IPS-20b (cell line): ENCODE measurements at regions not wholly inside any gene's neighbourhood (a gene's known extent, or its start where the extent isn't known, plus 50 kb on each side); places are given as distances from the start of the nearest gene placed in this dataset.
A peak's percentile ranks its signal among the peaks of the same experiment; 100 is the strongest.

Source experiments
- H3K27ac ChIP-seq: one replicate; pipeline ENCODE4 v1.5.1; 2013; ENCODE audit warnings: low read length
- H3K27me3 ChIP-seq: 2 replicates; pipeline ENCODE4 v1.6.1; 2013; ENCODE audit warnings: mild to moderate bottlenecking, low read length, inconsistent platforms; ENCODE audit not compliant: insufficient read depth
- H3K36me3 ChIP-seq: 2 replicates; pipeline ENCODE4 v1.6.1; 2013; ENCODE audit warnings: low read depth, mild to moderate bottlenecking, inconsistent platforms, low read length, moderate library complexity; ENCODE audit not compliant: insufficient read depth
- H3K4me1 ChIP-seq: 2 replicates; pipeline ENCODE4 v1.6.1; 2013; ENCODE audit warnings: mild to moderate bottlenecking, control low read depth, inconsistent platforms, low read length, moderate library complexity; ENCODE audit not compliant: insufficient read depth
- H3K4me3 ChIP-seq: 2 replicates; pipeline ENCODE4 v1.5.1; 2013; ENCODE audit warnings: mild to moderate bottlenecking, low read length, inconsistent platforms
- H3K9ac ChIP-seq: 2 replicates; pipeline ENCODE4 v1.6.1; 2013; ENCODE audit warnings: low read depth, mild to moderate bottlenecking, inconsistent platforms, low read length, moderate library complexity
- H3K9me3 ChIP-seq: 2 replicates; pipeline ENCODE4 v1.6.1; 2013; ENCODE audit warnings: mild to moderate bottlenecking, low read depth, low read length, inconsistent platforms; ENCODE audit not compliant: insufficient read depth

GRCh38 chr6:167426651-167427050 is 101.8 kb downstream of the TTLL2 start:
- no peak overlapping the region for H3K9ac ChIP-seq
- H3K4me1 ChIP-seq = no peaks in the 10 kb centered on the region

GRCh38 chr6:167428664-167429333 is 103.9 kb downstream of the TTLL2 start:
- Histone ChIP-seq H3K4me3 (no peak overlapping the region), H3K9me3 (no peaks in the 10 kb centered on the region)

More at GRCh38 chr6:167426651-167427050, 101.8 kb downstream of the TTLL2 start:
- no peak overlapping the region for H3K4me3 ChIP-seq
- no peaks in the 10 kb centered on the region for H3K27me3 ChIP-seq
- no peaks in the 10 kb centered on the region for H3K36me3 ChIP-seq
- H3K27ac ChIP-seq = no peak overlapping the region
- no peaks in the 10 kb centered on the region for H3K9me3 ChIP-seq

GRCh38 chr6:167429353-167429752 is 104.5 kb downstream of the TTLL2 start:
- Histone ChIP-seq H3K4me3 (no peak overlapping the region), H3K9me3 (no peaks in the 10 kb centered on the region), H3K27ac (no peak overlapping the region), H3K4me1 (no peaks in the 10 kb centered on the region), H3K9ac (no peak overlapping the region), H3K36me3 (no peaks in the 10 kb centered on the region), H3K27me3 (no peaks in the 10 kb centered on the region)

More at GRCh38 chr6:167428664-167429333, 103.9 kb downstream of the TTLL2 start:
- Histone ChIP-seq H3K27ac (no peak overlapping the region), H3K4me1 (no peaks in the 10 kb centered on the region), H3K36me3 (no peaks in the 10 kb centered on the region), H3K27me3 (no peaks in the 10 kb centered on the region), H3K9ac (no peak overlapping the region)

GRCh38 chr6:167435209-167435728 is 110.4 kb downstream of the TTLL2 start:
- Histone ChIP-seq H3K27ac (no peak overlapping the region), H3K9me3 (peaks cover 3% of the 10 kb centered on the region; the same call in 1 of the 2 replicates), H3K36me3 (no peaks in the 10 kb centered on the region), H3K27me3 (no peaks in the 10 kb centered on the region), H3K4me1 (peaks cover 6% of the 10 kb centered on the region; the same call in 1 of the 2 replicates), H3K9ac (no peak overlapping the region), H3K4me3 (no peak overlapping the region)

- no peaks in the 10 kb centered on the region for H3K36me3 ChIP-seq
- peaks cover 16% of the 10 kb centered on the region for H3K4me1 ChIP-seq
- no peak overlapping the region for H3K9ac ChIP-seq
- no peaks in the 10 kb centered on the region for H3K27me3 ChIP-seq
- no peak overlapping the region for H3K4me3 ChIP-seq
- H3K9me3 ChIP-seq = peaks cover 3% of the 10 kb centered on the region; the same call in 1 of the 2 replicates
- H3K27ac ChIP-seq = no peak overlapping the region
Observed at GRCh38 chr6:167437888-167438484, 113.1 kb downstream of the TTLL2 start.

GRCh38 chr6:167441715-167442206 is 116.9 kb downstream of the TTLL2 start:
- H3K4me3 ChIP-seq = peak overlapping the region; percentile 40; the same call in 1 of the 2 replicates
- H3K9ac ChIP-seq = peak overlapping the region; percentile 69
- peaks cover 33% of the 10 kb centered on the region for H3K4me1 ChIP-seq
- H3K27me3 ChIP-seq = no peaks in the 10 kb centered on the region
- H3K27ac ChIP-seq = peak overlapping the region; percentile 82
- H3K36me3 ChIP-seq = no peaks in the 10 kb centered on the region
- peaks cover 3% of the 10 kb centered on the region; the same call in 1 of the 2 replicates for H3K9me3 ChIP-seq

GRCh38 chr6:167442245-167442644 is 117.4 kb downstream of the TTLL2 start:
- Histone ChIP-seq H3K4me3 (peak overlapping the region; percentile 40; the same call in 1 of the 2 replicates), H3K9ac (peak overlapping the region; percentile 74), H3K4me1 (peaks cover 33% of the 10 kb centered on the region), H3K36me3 (no peaks in the 10 kb centered on the region), H3K9me3 (peaks cover 3% of the 10 kb centered on the region; the same call in 1 of the 2 replicates), H3K27ac (peak overlapping the region; percentile 82), H3K27me3 (no peaks in the 10 kb centered on the region)

GRCh38 chr6:167442796-167443680 is 118.2 kb downstream of the TTLL2 start:
- H3K9me3 ChIP-seq = peaks cover 3% of the 10 kb centered on the region; the same call in 1 of the 2 replicates
- no peaks in the 10 kb centered on the region for H3K36me3 ChIP-seq
- peak overlapping the region; percentile 74 for H3K9ac ChIP-seq
- no peaks in the 10 kb centered on the region for H3K27me3 ChIP-seq
- peaks cover 33% of the 10 kb centered on the region for H3K4me1 ChIP-seq
- H3K4me3 ChIP-seq = peak overlapping the region; percentile 16; the same call in 1 of the 2 replicates
- peak overlapping the region; percentile 75 for H3K27ac ChIP-seq

- peaks cover 28% of the 10 kb centered on the region for H3K4me1 ChIP-seq
- no peaks in the 10 kb centered on the region for H3K9me3 ChIP-seq
- H3K27ac ChIP-seq = no peak overlapping the region
- H3K4me3 ChIP-seq = no peak overlapping the region
- no peaks in the 10 kb centered on the region for H3K36me3 ChIP-seq
- H3K27me3 ChIP-seq = no peaks in the 10 kb centered on the region
- H3K9ac ChIP-seq = no peak overlapping the region
Observed at GRCh38 chr6:167444602-167445346, 119.9 kb downstream of the TTLL2 start.

GRCh38 chr6:167445568-167445967 is 120.7 kb downstream of the TTLL2 start:
- Histone ChIP-seq H3K27ac (no peak overlapping the region), H3K4me1 (peaks cover 27% of the 10 kb centered on the region), H3K4me3 (no peak overlapping the region), H3K9ac (no peak overlapping the region), H3K9me3 (no peaks in the 10 kb centered on the region), H3K27me3 (no peaks in the 10 kb centered on the region), H3K36me3 (no peaks in the 10 kb centered on the region)

- H3K4me3 ChIP-seq = no peak overlapping the region
- H3K9ac ChIP-seq = no peak overlapping the region
- H3K36me3 ChIP-seq = no peaks in the 10 kb centered on the region
- H3K27me3 ChIP-seq = no peaks in the 10 kb centered on the region
- peaks cover 27% of the 10 kb centered on the region for H3K4me1 ChIP-seq
- no peaks in the 10 kb centered on the region for H3K9me3 ChIP-seq
- no peak overlapping the region for H3K27ac ChIP-seq
Observed at GRCh38 chr6:167446046-167446445, 121.2 kb downstream of the TTLL2 start.
